Neural progenitor cell (in vitro differentiated cells): ENCODE measurements at regions not wholly inside any gene's neighbourhood (a gene's known extent, or its start where the extent isn't known, plus 50 kb on each side); places are given as distances from the start of the nearest gene placed in this dataset.
A peak's percentile ranks its signal among the peaks of the same experiment; 100 is the strongest.

Experiments
- DNase-seq: peaks from one replicate; pipeline ENCODE4 v3.0.0-alpha.2; 2016; ENCODE audit warnings: low spot score
- H2AFZ ChIP-seq: fragments of 200-600 bp; sonication (generic); replicated peaks from 2 replicates; pipeline ENCODE4 v1.6.1; 2016; ENCODE audit warnings: antibody characterized with exemption
- H3F3A ChIP-seq: fragments of 200-600 bp; sonication (generic); 2 replicates; pipeline ENCODE4 v1.6.1; 2016; ENCODE audit warnings: antibody characterized with exemption, low read depth
- H3K27ac ChIP-seq: fragments of 200-600 bp; sonication (generic); 2 replicates; pipeline ENCODE4 v1.5.1; 2016; ENCODE audit warnings: mild to moderate bottlenecking
- H3K27me3 ChIP-seq: fragments of 200-600 bp; sonication (generic); 2 replicates; pipeline ENCODE4 v1.6.1; 2016; ENCODE audit warnings: mild to moderate bottlenecking, moderate library complexity
- H3K36me3 ChIP-seq: fragments of 200-600 bp; sonication (generic); 2 replicates; pipeline ENCODE4 v1.5.1; 2016
- H3K4me1 ChIP-seq: fragments of 200-600 bp; sonication (generic); 2 replicates; pipeline ENCODE4 v1.6.1; 2016; ENCODE audit warnings: mixed run types
- H3K4me2 ChIP-seq: fragments of 200-600 bp; sonication (generic); 2 replicates; pipeline ENCODE4 v1.6.1; 2016
- H3K4me3 ChIP-seq: fragments of 200-600 bp; sonication (generic); 2 replicates; pipeline ENCODE4 v1.5.1; 2016
- H3K79me2 ChIP-seq: fragments of 200-600 bp; sonication (generic); 2 replicates; pipeline ENCODE4 v1.6.1; 2016; ENCODE audit warnings: low read depth
- H3K9ac ChIP-seq: fragments of 200-600 bp; sonication (generic); 2 replicates; pipeline ENCODE4 v1.6.1; 2016
- H3K9me3 ChIP-seq: fragments of 200-600 bp; sonication (generic); 2 replicates; pipeline ENCODE4 v1.5.1; 2016; ENCODE audit warnings: low read depth
- H4K20me1 ChIP-seq: fragments of 200-600 bp; sonication (generic); 2 replicates; pipeline ENCODE4 v1.6.1; 2016; ENCODE audit warnings: low read depth
- H3K27ac Mint-ChIP-seq: 3 replicates; pipeline ENCODE4 v1.8.0; 2021; ENCODE audit warnings: mixed read lengths
- H3K27me3 Mint-ChIP-seq: 2 replicates; pipeline ENCODE4 v1.8.0; 2022; ENCODE audit warnings: low read depth, mild to moderate bottlenecking, inconsistent platforms, moderate library complexity, mixed read lengths; ENCODE audit not compliant: insufficient read depth
- H3K36me3 Mint-ChIP-seq: 3 replicates; pipeline ENCODE4 v1.8.0; 2021; ENCODE audit warnings: mixed read lengths
- H3K4me1 Mint-ChIP-seq: 3 replicates; pipeline ENCODE4 v1.8.0; 2021; ENCODE audit warnings: mixed read lengths
- H3K4me3 Mint-ChIP-seq: 3 replicates; pipeline ENCODE4 v1.8.0; 2021; ENCODE audit warnings: mild to moderate bottlenecking, moderate library complexity, mixed read lengths
- H3K9me3 Mint-ChIP-seq: 3 replicates; pipeline ENCODE4 v1.8.0; 2020; ENCODE audit warnings: mixed read lengths
- EZH2 ChIP-seq: fragments of 200-600 bp; sonication (generic); IDR thresholded peaks from 2 replicates; pipeline ENCODE4 v1.6.1; 2017; ENCODE audit warnings: antibody characterized with exemption, mild to moderate bottlenecking, moderate library complexity
- EZH2phosphoT487 ChIP-seq: fragments of 200-600 bp; sonication (generic); IDR thresholded peaks from 2 replicates; pipeline ENCODE4 v1.6.1; 2017; ENCODE audit warnings: antibody characterized with exemption
- TF ChIP-seq, protein P1 (sequence below): fragments of 200-600 bp; sonication (generic); IDR thresholded peaks from 2 replicates; pipeline ENCODE4 v1.5.1; 2017; ENCODE audit warnings: antibody characterized with exemption, mild to moderate bottlenecking

DNA sequence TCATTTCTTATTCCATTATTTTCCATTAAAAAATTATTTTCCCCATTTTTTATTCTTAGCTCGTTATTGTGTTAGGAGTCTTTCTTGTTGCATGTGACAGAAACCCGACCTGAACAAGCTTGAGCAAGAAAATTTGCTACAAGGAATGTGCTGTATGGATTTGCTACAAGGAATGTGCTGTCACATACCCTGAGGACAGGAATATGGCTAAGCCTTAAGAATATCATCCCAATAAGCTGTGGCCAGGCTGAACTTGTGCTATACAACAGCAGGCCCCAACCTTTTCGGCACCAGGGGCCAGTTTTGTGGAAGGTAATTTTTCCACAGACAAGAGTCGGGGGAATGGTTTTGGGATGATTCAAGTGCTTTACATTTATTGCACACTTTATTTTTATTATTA lies 114.0 kb downstream of the TRMT11 start:
- no peaks in the 10 kb centered on the region for H3K36me3 ChIP-seq
- Mint-ChIP-seq H3K9me3 (peaks cover 7% of the 10 kb centered on the region), H3K4me1 (peaks cover 19% of the 10 kb centered on the region), H3K27me3 (no peaks in the 10 kb centered on the region), H3K36me3 (peaks cover 38% of the 10 kb centered on the region), H3K27ac (no peak overlapping the region), H3K4me3 (no peak overlapping the region)
- H3K4me1 ChIP-seq = peaks cover 11% of the 10 kb centered on the region
- H2AFZ ChIP-seq = no peak overlapping the region
- no peak overlapping the region for H3K4me2 ChIP-seq
- DNase-seq = no peak
- H3K27ac ChIP-seq = no peak overlapping the region
- H3K9ac ChIP-seq = no peak overlapping the region
- TF ChIP-seq EZH2 = no peak
- TF ChIP-seq EZH2phosphoT487 = no peak
- TF ChIP-seq, protein P1, sequence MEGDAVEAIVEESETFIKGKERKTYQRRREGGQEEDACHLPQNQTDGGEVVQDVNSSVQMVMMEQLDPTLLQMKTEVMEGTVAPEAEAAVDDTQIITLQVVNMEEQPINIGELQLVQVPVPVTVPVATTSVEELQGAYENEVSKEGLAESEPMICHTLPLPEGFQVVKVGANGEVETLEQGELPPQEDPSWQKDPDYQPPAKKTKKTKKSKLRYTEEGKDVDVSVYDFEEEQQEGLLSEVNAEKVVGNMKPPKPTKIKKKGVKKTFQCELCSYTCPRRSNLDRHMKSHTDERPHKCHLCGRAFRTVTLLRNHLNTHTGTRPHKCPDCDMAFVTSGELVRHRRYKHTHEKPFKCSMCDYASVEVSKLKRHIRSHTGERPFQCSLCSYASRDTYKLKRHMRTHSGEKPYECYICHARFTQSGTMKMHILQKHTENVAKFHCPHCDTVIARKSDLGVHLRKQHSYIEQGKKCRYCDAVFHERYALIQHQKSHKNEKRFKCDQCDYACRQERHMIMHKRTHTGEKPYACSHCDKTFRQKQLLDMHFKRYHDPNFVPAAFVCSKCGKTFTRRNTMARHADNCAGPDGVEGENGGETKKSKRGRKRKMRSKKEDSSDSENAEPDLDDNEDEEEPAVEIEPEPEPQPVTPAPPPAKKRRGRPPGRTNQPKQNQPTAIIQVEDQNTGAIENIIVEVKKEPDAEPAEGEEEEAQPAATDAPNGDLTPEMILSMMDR = no peak
- H3F3A ChIP-seq = peaks cover 15% of the 10 kb centered on the region
- H3K27me3 ChIP-seq = no peaks in the 10 kb centered on the region
- H4K20me1 ChIP-seq = no peaks in the 10 kb centered on the region
- no peaks in the 10 kb centered on the region for H3K9me3 ChIP-seq
- no peak overlapping the region for H3K4me3 ChIP-seq
- H3K79me2 ChIP-seq = no peaks in the 10 kb centered on the region

DNA sequence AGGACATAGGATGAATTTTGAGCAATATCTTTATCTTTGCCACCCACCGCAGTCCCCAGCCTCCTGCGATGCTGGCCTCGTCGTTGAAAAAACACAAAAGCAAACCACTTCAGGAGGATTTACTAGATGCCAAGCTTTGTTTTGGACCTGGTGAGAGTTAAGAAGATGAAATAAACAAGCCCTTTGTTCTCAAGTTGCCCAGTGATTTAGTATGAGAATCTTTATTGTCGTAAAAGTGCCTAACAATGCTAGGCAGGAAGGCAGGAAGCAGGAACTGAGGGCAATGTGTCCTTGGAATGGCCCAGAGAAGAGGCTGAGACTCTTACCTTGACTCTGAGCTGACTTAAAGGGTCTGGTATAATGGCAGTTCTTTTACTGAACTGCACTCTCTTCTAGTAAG lies 116.0 kb downstream of the TRMT11 start:
- H3K79me2 ChIP-seq = no peaks in the 10 kb centered on the region
- no peak overlapping the region for H3K4me3 ChIP-seq
- H3F3A ChIP-seq = peaks cover 15% of the 10 kb centered on the region
- peaks cover 21% of the 10 kb centered on the region for H3K4me1 ChIP-seq
- Mint-ChIP-seq H3K36me3 (peaks cover 33% of the 10 kb centered on the region), H3K27ac (no peak overlapping the region), H3K27me3 (no peaks in the 10 kb centered on the region), H3K4me3 (no peak overlapping the region), H3K4me1 (peaks cover 30% of the 10 kb centered on the region), H3K9me3 (peaks cover 3% of the 10 kb centered on the region)
- H3K27me3 ChIP-seq = no peaks in the 10 kb centered on the region
- peak; percentile 60 for DNase-seq
- no peaks in the 10 kb centered on the region for H4K20me1 ChIP-seq
- peak overlapping the region; percentile 47 for H3K27ac ChIP-seq
- H3K9ac ChIP-seq = no peak overlapping the region
- H2AFZ ChIP-seq = no peak overlapping the region
- TF ChIP-seq, protein P1 = no peak
- no peak for TF ChIP-seq EZH2
- no peak for TF ChIP-seq EZH2phosphoT487
- no peaks in the 10 kb centered on the region for H3K36me3 ChIP-seq
- no peaks in the 10 kb centered on the region for H3K9me3 ChIP-seq
- peak overlapping the region; percentile 15 for H3K4me2 ChIP-seq

DNA sequence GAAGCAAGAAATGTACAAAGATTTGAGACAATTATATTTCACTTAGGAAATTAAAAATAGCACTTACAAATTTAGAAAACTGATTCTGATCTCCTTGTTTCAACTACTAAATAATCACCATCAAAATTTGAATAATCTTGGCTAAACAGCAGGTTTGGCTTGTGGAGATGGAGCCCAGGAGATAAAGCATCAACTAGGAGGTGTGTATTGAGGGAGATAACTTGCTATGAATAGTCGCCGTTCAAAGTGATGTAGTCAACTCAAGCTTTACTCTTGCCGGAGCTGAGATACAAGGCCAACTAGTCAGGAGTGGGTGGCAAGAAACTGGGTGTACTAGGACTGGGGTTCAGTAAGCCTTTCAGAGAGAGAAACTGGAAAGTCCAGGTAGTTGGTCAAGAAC lies 117.7 kb downstream of the TRMT11 start:
- Mint-ChIP-seq H3K9me3 (peaks cover 3% of the 10 kb centered on the region), H3K36me3 (peaks cover 31% of the 10 kb centered on the region), H3K27me3 (no peaks in the 10 kb centered on the region), H3K4me1 (peaks cover 40% of the 10 kb centered on the region), H3K4me3 (no peak overlapping the region), H3K27ac (no peak overlapping the region)
- H3K9me3 ChIP-seq = no peaks in the 10 kb centered on the region
- no peaks in the 10 kb centered on the region for H3K27me3 ChIP-seq
- H3K4me3 ChIP-seq = no peak overlapping the region
- H2AFZ ChIP-seq = no peak overlapping the region
- H3K4me2 ChIP-seq = no peak overlapping the region
- no peak overlapping the region for H3K9ac ChIP-seq
- no peaks in the 10 kb centered on the region for H4K20me1 ChIP-seq
- no peaks in the 10 kb centered on the region for H3K36me3 ChIP-seq
- H3K4me1 ChIP-seq = peaks cover 35% of the 10 kb centered on the region
- TF ChIP-seq EZH2phosphoT487 (no peak), EZH2 (no peak)
- TF ChIP-seq, protein P1 = no peak
- H3K79me2 ChIP-seq = no peaks in the 10 kb centered on the region
- no peak for DNase-seq
- no peak overlapping the region for H3K27ac ChIP-seq
- peaks cover 15% of the 10 kb centered on the region for H3F3A ChIP-seq
